H1 (cell line): ENCODE measurements at regions not wholly inside any gene's neighbourhood (a gene's known extent, or its start where the extent isn't known, plus 50 kb on each side); places are given as distances from the start of the nearest gene placed in this dataset.

Experiments
- CTCF ChIA-PET: fragments of 300-600 bp; sonication (Branson Sonifier 250); formaldehyde crosslinking; loops from one replicate; lab custom pipeline; 2021; ENCODE audit not compliant: partially characterized antibody; lab: Charles Lee
- POLR2A ChIA-PET: fragments of 300-600 bp; sonication (Branson Sonifier 250); formaldehyde crosslinking; loops from one replicate; lab custom pipeline; 2021; ENCODE audit warnings: inconsistent platforms; ENCODE audit not compliant: partially characterized antibody; lab: Charles Lee
- DNase-seq, 2 experiments: peaks; one replicate each; pipeline versions ENCODE4 v3.0.0 to v3.0.0-alpha.2; 2010 to 2022; ENCODE audit warnings: low spot score in 2 of 2, low read depth in 1 of 2, mixed read lengths in 1 of 2
- FAIRE-seq: peaks from 2 replicates; lab custom pipeline; 2011; peaks lifted over from hg19 to GRCh38; lab: Jason Lieb, UNC
- H2AFZ ChIP-seq: 2 replicates; pipeline ENCODE4 v1.8.1; 2012; ENCODE audit warnings: low read length, inconsistent platforms
- H2AK5ac ChIP-seq: 2 replicates; pipeline ENCODE4 v1.6.1; 2013; ENCODE audit warnings: low read depth, low read length
- H2BK120ac ChIP-seq: replicated peaks from 2 replicates; pipeline ENCODE3; 2013; ENCODE audit warnings: low read depth, low read length, inconsistent platforms
- H2BK12ac ChIP-seq: 2 replicates; pipeline ENCODE4 v1.6.1; 2013; ENCODE audit warnings: low read depth, low read length
- H2BK15ac ChIP-seq: 2 replicates; pipeline ENCODE4 v1.6.1; 2013; ENCODE audit warnings: low read length
- H2BK20ac ChIP-seq: 2 replicates; pipeline ENCODE4 v1.6.1; 2013; ENCODE audit warnings: low read length
- H2BK5ac ChIP-seq: 2 replicates; pipeline ENCODE4 v1.6.1; 2013; ENCODE audit warnings: low read depth, low read length
- H3K14ac ChIP-seq: 2 replicates; pipeline ENCODE4 v1.6.1; 2013; ENCODE audit warnings: inconsistent platforms; ENCODE audit not compliant: insufficient read length
- H3K18ac ChIP-seq: 2 replicates; pipeline ENCODE4 v1.6.1; 2013; ENCODE audit warnings: low read length; ENCODE audit errors: extremely low read depth
- H3K23ac ChIP-seq: 2 replicates; pipeline ENCODE4 v1.6.1; 2013; ENCODE audit warnings: inconsistent platforms; ENCODE audit not compliant: insufficient read length
- H3K23me2 ChIP-seq: 2 replicates; pipeline ENCODE4 v1.6.1; 2013; ENCODE audit warnings: low read depth, low read length
- H3K27ac ChIP-seq: 2 replicates; pipeline ENCODE4 v1.6.1; 2011; ENCODE audit warnings: low read depth, low read length, inconsistent platforms
- H3K27me3 ChIP-seq, 4 experiments: replicated peaks in 1 of 4; 1 replicate in 1 of 4; 2 replicates in 3 of 4; pipeline versions ENCODE4 v1.6.1 to v1.8.1; 2011 to 2013; ENCODE audit warnings: low read length in 3 of 4, mild to moderate bottlenecking in 3 of 4, inconsistent platforms in 2 of 4, mixed read lengths in 2 of 4, moderate library complexity in 1 of 4; ENCODE audit not compliant: control insufficient read depth in 3 of 4, insufficient read depth in 3 of 4; ENCODE audit errors: extremely low read depth in 1 of 4
- H3K36me3 ChIP-seq, 4 experiments: 2 replicates each; pipeline versions ENCODE4 v1.6.1 to v1.8.1; 2011 to 2013; ENCODE audit warnings: mild to moderate bottlenecking in 4 of 4, low read length in 3 of 4, moderate library complexity in 2 of 4, control low read depth in 1 of 4, inconsistent platforms in 1 of 4; ENCODE audit not compliant: insufficient read depth in 4 of 4, control insufficient read depth in 2 of 4
- H3K4ac ChIP-seq: replicated peaks from 2 replicates; pipeline ENCODE3; 2013; ENCODE audit warnings: low read length, low read depth, mixed read lengths, inconsistent platforms; ENCODE audit not compliant: insufficient read length
- H3K4me1 ChIP-seq, 4 experiments: replicated peaks in 1 of 4; 1 replicate in 1 of 4; 2 replicates in 3 of 4; pipeline versions ENCODE4 v1.6.1 to v1.8.1; 2011 to 2013; ENCODE audit warnings: low read length in 3 of 4, inconsistent platforms in 2 of 4, mixed read lengths in 1 of 4; ENCODE audit not compliant: insufficient read depth in 4 of 4, control insufficient read depth in 3 of 4
- H3K4me2 ChIP-seq, 2 experiments: 2 replicates each; pipeline versions ENCODE4 v1.6.1 to v1.8.1; 2011 to 2013; ENCODE audit warnings: low read depth in 2 of 2, low read length in 2 of 2, control low read depth in 1 of 2, inconsistent platforms in 1 of 2, mild to moderate bottlenecking in 1 of 2; ENCODE audit not compliant: insufficient read depth in 1 of 2
- H3K4me3 ChIP-seq, 4 experiments: fragments of 200-600, 300-600 bp in 1 of 4; sonication (generic), shearing (Covaris generic), sonication (Bioruptor Twin) in 1 of 4; 2 replicates each; pipeline versions ENCODE4 v1.5.1 to v1.8.1; 2011 to 2016; ENCODE audit warnings: low read length in 4 of 4, low read depth in 3 of 4, control low read depth in 2 of 4, inconsistent platforms in 2 of 4, mild to moderate bottlenecking in 2 of 4, mixed read lengths in 1 of 4, moderate library complexity in 1 of 4; ENCODE audit not compliant: insufficient read depth in 2 of 4; ENCODE audit errors: extremely low read depth in 1 of 4
- H3K56ac ChIP-seq: replicated peaks from 2 replicates; pipeline ENCODE3; 2013; ENCODE audit warnings: low read depth, mild to moderate bottlenecking, mixed read lengths, low read length, inconsistent platforms; ENCODE audit not compliant: insufficient read length
- H3K79me1 ChIP-seq: 2 replicates; pipeline ENCODE4 v1.6.1; 2013; ENCODE audit warnings: low read depth, low read length, control low read depth
- H3K79me2 ChIP-seq, 2 experiments: 2 replicates each; pipeline versions ENCODE4 v1.6.1 to v1.8.1; 2012 to 2013; ENCODE audit warnings: low read length in 2 of 2, mild to moderate bottlenecking in 2 of 2, inconsistent platforms in 1 of 2; ENCODE audit not compliant: insufficient read depth in 2 of 2, control insufficient read depth in 1 of 2
- H3K9ac ChIP-seq, 4 experiments: replicated peaks in 1 of 4; 1 replicate in 1 of 4; 2 replicates in 3 of 4; pipeline versions ENCODE4 v1.6.1 to v1.8.1; 2011 to 2013; ENCODE audit warnings: low read depth in 3 of 4, low read length in 3 of 4, control low read depth in 2 of 4, mild to moderate bottlenecking in 2 of 4, moderate library complexity in 2 of 4, inconsistent platforms in 1 of 4; ENCODE audit errors: extremely low read depth in 1 of 4
- H3K9me3 ChIP-seq, 2 experiments: 2 replicates each; pipeline versions ENCODE4 v1.6.1 to v1.8.1; 2012 to 2013; ENCODE audit warnings: mild to moderate bottlenecking in 2 of 2, moderate library complexity in 2 of 2, control low read depth in 1 of 2, inconsistent platforms in 1 of 2, low read depth in 1 of 2, low read length in 1 of 2, mixed read lengths in 1 of 2; ENCODE audit not compliant: insufficient read depth in 2 of 2
- H4K20me1 ChIP-seq, 2 experiments: replicated peaks in 1 of 2; 2 replicates each; pipeline versions ENCODE3 to v1.8.1; 2011 to 2013; ENCODE audit warnings: inconsistent platforms in 2 of 2, low read length in 2 of 2, mild to moderate bottlenecking in 1 of 2; ENCODE audit not compliant: insufficient read depth in 2 of 2, control insufficient read depth in 1 of 2
- H4K5ac ChIP-seq: 2 replicates; pipeline ENCODE4 v1.6.1; 2013; ENCODE audit warnings: low read length, low read depth, mixed read lengths, inconsistent platforms; ENCODE audit not compliant: insufficient read length
- H4K8ac ChIP-seq: 2 replicates; pipeline ENCODE4 v1.8.0; 2013; ENCODE audit warnings: mild to moderate bottlenecking, moderate library complexity, low read length, inconsistent platforms; ENCODE audit not compliant: insufficient read depth; ENCODE audit errors: extremely low read depth
- H4K91ac ChIP-seq: replicated peaks from 2 replicates; pipeline ENCODE3; 2013; ENCODE audit warnings: low read length, mixed read lengths, inconsistent platforms; ENCODE audit not compliant: insufficient read length
- ATF2 ChIP-seq: IDR thresholded peaks from 2 replicates; pipeline ENCODE4 v1.6.1; 2012; ENCODE audit warnings: low read length, inconsistent platforms
- CREB1 ChIP-seq: IDR thresholded peaks from 2 replicates; pipeline ENCODE4 v1.6.1; 2012; ENCODE audit warnings: inconsistent platforms
- EGR1 ChIP-seq: IDR thresholded peaks from 2 replicates; pipeline ENCODE4 v1.6.1; 2011; ENCODE audit warnings: low read depth, low read length, borderline replicate concordance
- KDM4A ChIP-seq: IDR thresholded peaks from one replicate; pipeline ENCODE4 v1.7.1; 2012; ENCODE audit warnings: low read depth, mild to moderate bottlenecking, moderate library complexity, low read length, inconsistent platforms; ENCODE audit not compliant: severe bottlenecking
- RXRA ChIP-seq: IDR thresholded peaks from 2 replicates; pipeline ENCODE4 v1.6.1; 2011; ENCODE audit warnings: low read depth, mild to moderate bottlenecking, low read length, moderate library complexity; ENCODE audit not compliant: insufficient read depth
- SAP30 ChIP-seq: fragments of 300-600 bp; sonication (generic); IDR thresholded peaks from 2 replicates; pipeline ENCODE4 v1.7.1; 2012; ENCODE audit warnings: low read length, moderate library complexity, mild to moderate bottlenecking, inconsistent platforms; ENCODE audit not compliant: insufficient read depth, insufficient replicate concordance
- SP4 ChIP-seq: IDR thresholded peaks from 2 replicates; pipeline ENCODE4 v1.6.1; 2012; ENCODE audit warnings: low read length, inconsistent platforms
- SUZ12 ChIP-seq: fragments of 200-600 bp; sonication (generic); IDR thresholded peaks from 2 replicates; pipeline ENCODE4 v1.6.1; 2012; ENCODE audit warnings: mild to moderate bottlenecking, inconsistent platforms, low read length, moderate library complexity, mixed read lengths
- TCF12 ChIP-seq: IDR thresholded peaks from 2 replicates; pipeline ENCODE4 v1.6.1; 2011; ENCODE audit warnings: low read depth, mild to moderate bottlenecking, low read length
- USF2 ChIP-seq: IDR thresholded peaks from 2 replicates; pipeline ENCODE4 v1.6.1; 2011; ENCODE audit warnings: low read length, improper control_type of control experiment
- WGBS, 2 experiments: shearing (Covaris generic) in 1 of 2; methylation state at CpG; one replicate each; pipeline versions ENCODE4 v1.1.6 to v1.1.7; 2013 to 2015; ENCODE audit warnings: low lambda C conversion rate in 2 of 2, mixed read lengths in 2 of 2, inconsistent platforms in 1 of 2, low coverage in 1 of 2, missing lambda C conversion rate in 1 of 2; ENCODE audit not compliant: insufficient replicate concordance in 2 of 2, insufficient coverage in 1 of 2, insufficient read length in 1 of 2; ENCODE audit errors: extremely low coverage in 1 of 2, missing lambda C conversion rate in 1 of 2; 5-methylcytosine and 5-hydroxymethylcytosine counted together

DNA sequence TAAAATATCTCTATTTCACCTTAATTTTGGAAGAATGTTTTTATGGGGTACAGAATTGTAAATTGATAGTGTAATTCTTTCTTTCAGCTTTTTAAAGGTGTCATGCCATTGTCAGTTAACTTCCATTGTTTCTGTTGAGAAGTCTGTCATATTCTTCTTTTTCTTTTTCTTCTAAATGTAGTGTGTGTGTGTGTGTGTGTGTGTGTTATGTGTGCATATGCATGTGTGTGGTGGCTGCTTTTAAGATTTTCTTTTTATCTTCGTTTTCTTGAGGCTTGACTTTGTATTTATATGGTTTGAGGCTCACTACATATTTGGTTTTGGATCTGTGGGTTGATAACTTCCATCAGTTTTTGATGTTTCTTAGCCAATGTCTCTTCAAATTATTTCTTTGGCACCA, 176.5 kb downstream of the OGFRL1 start:
- no peak overlapping the region for H2BK15ac ChIP-seq
- no peaks in the 10 kb centered on the region for H4K20me1 ChIP-seq
- no peak overlapping the region for H2BK12ac ChIP-seq
- no peak for DNase-seq
- no peak overlapping the region for H4K8ac ChIP-seq
- no peak overlapping the region for H2BK20ac ChIP-seq
- H4K5ac ChIP-seq, result no peak overlapping the region
- H2AFZ ChIP-seq, result no peak overlapping the region
- H3K79me2 ChIP-seq, result no peaks in the 10 kb centered on the region
- H3K79me1 ChIP-seq, result no peaks in the 10 kb centered on the region
- ChIA-PET POLR2A (no interaction called here), CTCF (no interaction called here)
- WGBS, 2 experiments, result 73% methylated on average over 1 of the region's 1 CpG; no CpG with 5 or more reads in 1 of the 2 experiments
- no peaks in the 10 kb centered on the region for H3K27me3 ChIP-seq
- no peaks in the 10 kb centered on the region for H3K4me1 ChIP-seq
- H3K27ac ChIP-seq, result no peak overlapping the region
- H3K56ac ChIP-seq, result no peak overlapping the region
- H3K23me2 ChIP-seq, result no peaks in the 10 kb centered on the region
- H3K23ac ChIP-seq, result no peak overlapping the region
- no peak overlapping the region for H2BK120ac ChIP-seq
- peaks cover 0 to 4% of the 10 kb centered on the region in 2 experiments; a peak in 1 of 4 replicates for H3K9me3 ChIP-seq
- H2AK5ac ChIP-seq, result no peak overlapping the region
- no peak overlapping the region for H3K4me3 ChIP-seq
- no peak overlapping the region for H3K9ac ChIP-seq
- H3K18ac ChIP-seq, result no peak overlapping the region
- no peak overlapping the region for H3K4ac ChIP-seq
- no peak for FAIRE-seq
- no peak overlapping the region for H4K91ac ChIP-seq
- no peak overlapping the region for H2BK5ac ChIP-seq
- H3K14ac ChIP-seq, result no peak overlapping the region
- no peak overlapping the region for H3K4me2 ChIP-seq
- H3K36me3 ChIP-seq, result no peaks in the 10 kb centered on the region
- no peak for TF ChIP-seq SAP30
- TF ChIP-seq CREB1, result no peak
- TF ChIP-seq TCF12, result no peak
- TF ChIP-seq KDM4A, result no peak
- no peak for TF ChIP-seq USF2
- TF ChIP-seq RXRA, result no peak
- no peak for TF ChIP-seq EGR1
- no peak for TF ChIP-seq ATF2
- no peak for TF ChIP-seq SP4
- TF ChIP-seq SUZ12, result no peak
